H9 (cell line): ENCODE measurements at regions not wholly inside any gene's neighbourhood (a gene's known extent, or its start where the extent isn't known, plus 50 kb on each side); places are given as distances from the start of the nearest gene placed in this dataset.

Experiments
- DNase-seq: peaks from one replicate; pipeline ENCODE4 v3.0.0-alpha.2; 2017
- H2AFZ ChIP-seq: one replicate; pipeline ENCODE4 v1.6.1; 2013; ENCODE audit warnings: mild to moderate bottlenecking, low read length, control low read depth, moderate library complexity
- H2AK5ac ChIP-seq: 2 replicates; pipeline ENCODE4 v1.6.1; 2013; ENCODE audit warnings: low read length, control low read depth, mixed read lengths; ENCODE audit not compliant: insufficient read length
- H2BK120ac ChIP-seq: one replicate; pipeline ENCODE4 v1.6.1; 2013; ENCODE audit warnings: low read depth, mild to moderate bottlenecking, low read length, control low read depth, inconsistent platforms; ENCODE audit not compliant: poor library complexity, severe bottlenecking
- H2BK12ac ChIP-seq: 2 replicates; pipeline ENCODE4 v1.6.1; 2013; ENCODE audit warnings: low read length, control low read depth, mixed read lengths, low read depth; ENCODE audit not compliant: insufficient read length
- H2BK15ac ChIP-seq: 2 replicates; pipeline ENCODE4 v1.6.1; 2013; ENCODE audit warnings: low read depth, low read length, control low read depth
- H2BK20ac ChIP-seq: one replicate; pipeline ENCODE4 v1.6.1; 2013; ENCODE audit warnings: low read depth, mild to moderate bottlenecking, low read length, control low read depth, inconsistent platforms; ENCODE audit not compliant: poor library complexity, severe bottlenecking
- H2BK5ac ChIP-seq: 2 replicates; pipeline ENCODE4 v1.6.1; 2013; ENCODE audit warnings: low read length, control low read depth, mixed read lengths; ENCODE audit not compliant: insufficient read length
- H3K14ac ChIP-seq: 2 replicates; pipeline ENCODE4 v1.6.1; 2013; ENCODE audit warnings: low read length, control low read depth; ENCODE audit not compliant: insufficient read depth
- H3K18ac ChIP-seq: 2 replicates; pipeline ENCODE4 v1.6.1; 2013; ENCODE audit warnings: low read depth, mild to moderate bottlenecking, mixed read lengths, low read length, control low read depth; ENCODE audit not compliant: insufficient read length
- H3K23ac ChIP-seq: 2 replicates; pipeline ENCODE4 v1.6.1; 2013; ENCODE audit warnings: low read length, control low read depth, mixed read lengths, low read depth; ENCODE audit not compliant: insufficient read length
- H3K23me2 ChIP-seq: 2 replicates; pipeline ENCODE4 v1.6.1; 2013; ENCODE audit warnings: low read depth, mild to moderate bottlenecking, mixed read lengths, low read length, control low read depth; ENCODE audit not compliant: insufficient read length, poor library complexity, severe bottlenecking
- H3K27ac ChIP-seq: 2 replicates; pipeline ENCODE4 v1.5.1; 2013; ENCODE audit warnings: low read length, control low read depth, mixed read lengths, low read depth; ENCODE audit not compliant: insufficient read length
- H3K27me3 ChIP-seq: 2 replicates; pipeline ENCODE4 v1.6.1; 2013; ENCODE audit warnings: low read length, control low read depth, inconsistent platforms; ENCODE audit not compliant: insufficient read depth
- H3K4ac ChIP-seq: 2 replicates; pipeline ENCODE4 v1.6.1; 2013; ENCODE audit warnings: low read depth, mild to moderate bottlenecking, control low read depth, inconsistent platforms, low read length, moderate library complexity
- H3K4me1 ChIP-seq: 2 replicates; pipeline ENCODE4 v1.6.1; 2013; ENCODE audit warnings: low read length, control low read depth, inconsistent platforms; ENCODE audit not compliant: insufficient read depth
- H3K4me2 ChIP-seq: 2 replicates; pipeline ENCODE4 v1.6.1; 2013; ENCODE audit warnings: low read length, control low read depth, mixed read lengths; ENCODE audit not compliant: insufficient read length, insufficient read depth
- H3K56ac ChIP-seq: 2 replicates; pipeline ENCODE4 v1.6.1; 2013; ENCODE audit warnings: low read depth, mild to moderate bottlenecking, mixed read lengths, low read length, control low read depth; ENCODE audit not compliant: insufficient read length
- H3K79me1 ChIP-seq: 2 replicates; pipeline ENCODE4 v1.6.1; 2013; ENCODE audit warnings: low read depth, mild to moderate bottlenecking, moderate library complexity, low read length, control low read depth, inconsistent platforms; ENCODE audit not compliant: insufficient read depth, poor library complexity, severe bottlenecking
- H3K79me2 ChIP-seq: 2 replicates; pipeline ENCODE4 v1.6.1; 2013; ENCODE audit warnings: low read length, control low read depth, inconsistent platforms; ENCODE audit not compliant: insufficient read depth
- H3K9ac ChIP-seq: 2 replicates; pipeline ENCODE4 v1.6.1; 2013; ENCODE audit warnings: low read length, control low read depth, mixed read lengths; ENCODE audit not compliant: insufficient read length; ENCODE audit errors: extremely low read depth
- H3K9me3 ChIP-seq: one replicate; pipeline ENCODE4 v1.6.1; 2013; ENCODE audit warnings: low read depth, low read length, inconsistent platforms; ENCODE audit not compliant: control insufficient read depth
- H3T11ph ChIP-seq: one replicate; pipeline ENCODE4 v1.6.1; 2013; ENCODE audit warnings: mild to moderate bottlenecking, low read length, control low read depth, inconsistent platforms
- H4K20me1 ChIP-seq: one replicate; pipeline ENCODE4 v1.6.1; 2013; ENCODE audit not compliant: control insufficient read depth, insufficient read length, insufficient read depth
- H4K5ac ChIP-seq: 2 replicates; pipeline ENCODE4 v1.6.1; 2013; ENCODE audit warnings: low read depth, mild to moderate bottlenecking, mixed read lengths, low read length, control low read depth; ENCODE audit not compliant: insufficient read length
- H4K8ac ChIP-seq: replicated peaks from 2 replicates; pipeline ENCODE4 v1.6.1; 2013; ENCODE audit warnings: low read length, control low read depth, mixed read lengths, low read depth; ENCODE audit not compliant: insufficient read length
- H4K91ac ChIP-seq: 2 replicates; pipeline ENCODE4 v1.6.1; 2013; ENCODE audit warnings: low read depth, mild to moderate bottlenecking, moderate library complexity, mixed read lengths, low read length, control low read depth; ENCODE audit not compliant: insufficient read length
- H3K27ac Mint-ChIP-seq, 3 experiments: 2 replicates in 2 of 3; 3 replicates in 1 of 3; pipeline ENCODE4 v1.8.0; 2020 to 2021; ENCODE audit warnings: mixed read lengths in 3 of 3, mild to moderate bottlenecking in 1 of 3, moderate library complexity in 1 of 3
- H3K27me3 Mint-ChIP-seq: 2 replicates; pipeline ENCODE4 v1.8.0; 2021; ENCODE audit warnings: low read depth, mild to moderate bottlenecking, moderate library complexity, mixed read lengths
- H3K36me3 Mint-ChIP-seq, 3 experiments: 2 replicates in 2 of 3; 3 replicates in 1 of 3; pipeline ENCODE4 v1.8.0; 2020 to 2021; ENCODE audit warnings: low read depth in 3 of 3, mixed read lengths in 3 of 3; ENCODE audit not compliant: insufficient read depth in 1 of 3
- H3K4me1 Mint-ChIP-seq, 2 experiments: 2 replicates each; pipeline ENCODE4 v1.8.0; 2020; ENCODE audit warnings: mixed read lengths in 2 of 2
- H3K4me3 Mint-ChIP-seq, 2 experiments: 2 replicates in 1 of 2; 3 replicates in 1 of 2; pipeline ENCODE4 v1.8.0; 2020 to 2021; ENCODE audit warnings: mild to moderate bottlenecking in 2 of 2, mixed read lengths in 2 of 2, moderate library complexity in 1 of 2
- H3K9me3 Mint-ChIP-seq, 2 experiments: 2 replicates in 1 of 2; 3 replicates in 1 of 2; pipeline ENCODE4 v1.8.0; 2020; ENCODE audit warnings: mild to moderate bottlenecking in 2 of 2, mixed read lengths in 2 of 2, moderate library complexity in 1 of 2
- WGBS: extraction: QIAGEN DNeasy Blood & Tissue Kit; methylation state at CpG from one replicate; pipeline ENCODE4 v1.1.7; 2013; ENCODE audit warnings: missing lambda C conversion rate, low lambda C conversion rate, mixed read lengths; ENCODE audit not compliant: insufficient read length; ENCODE audit errors: extremely low coverage; 5-methylcytosine and 5-hydroxymethylcytosine counted together
- TF ChIP-seq, protein P1 (sequence below): fragments of 200-600 bp; sonication (generic); conservative IDR thresholded peaks from 3 replicates; pipeline ENCODE4 v1.8.0; 2021; ENCODE audit warnings: antibody characterized with exemption, mild to moderate bottlenecking

DNA sequence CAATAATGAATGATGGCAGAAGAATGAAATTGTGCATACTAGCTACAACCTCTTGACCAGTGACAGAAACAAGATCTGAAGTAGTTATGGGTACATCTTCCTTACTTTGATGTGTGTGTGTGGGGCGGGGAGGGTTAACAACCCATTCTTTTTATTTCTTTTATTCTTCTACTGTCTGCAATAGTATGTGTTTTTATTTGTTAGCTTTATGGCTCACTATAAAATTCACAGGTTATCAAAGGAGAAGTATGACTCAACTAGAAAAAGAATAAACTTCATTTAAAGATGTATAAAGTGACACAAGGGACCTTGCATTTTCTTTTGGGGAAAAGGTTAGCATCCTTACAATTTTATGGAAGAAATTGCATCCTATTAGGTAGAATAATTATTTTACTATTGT is 430.5 kb downstream of the DAD1 start:
- no peak overlapping the region for H4K91ac ChIP-seq
- no peak for DNase-seq
- no peak overlapping the region for H3K18ac ChIP-seq
- no peak overlapping the region for H2BK20ac ChIP-seq
- no peaks in the 10 kb centered on the region for H3K9me3 ChIP-seq
- H3K14ac ChIP-seq = no peak overlapping the region
- no peaks in the 10 kb centered on the region; a peak in 1 of 7 replicates for H3K36me3 Mint-ChIP-seq
- peaks cover 8 to 16% of the 10 kb centered on the region in 2 experiments for H3K4me1 Mint-ChIP-seq
- H2AFZ ChIP-seq = no peak overlapping the region
- H3K27me3 ChIP-seq = no peaks in the 10 kb centered on the region
- H3K4me2 ChIP-seq = no peak overlapping the region
- H3K4me1 ChIP-seq = no peaks in the 10 kb centered on the region
- no peak overlapping the region for H3K27ac ChIP-seq
- H3K9ac ChIP-seq = no peak overlapping the region
- no peaks in the 10 kb centered on the region for H3K23me2 ChIP-seq
- H3K4ac ChIP-seq = no peak overlapping the region
- H2BK15ac ChIP-seq = no peak overlapping the region
- no peaks in the 10 kb centered on the region for H3K79me2 ChIP-seq
- no peaks in the 10 kb centered on the region for H4K20me1 ChIP-seq
- H4K5ac ChIP-seq = no peak overlapping the region
- no peak overlapping the region for H2BK120ac ChIP-seq
- no peak overlapping the region for H3K27ac Mint-ChIP-seq
- no peak overlapping the region for H3T11ph ChIP-seq
- no CpG with 5 or more reads among the region's 1 CpG for WGBS
- H2BK5ac ChIP-seq = no peak overlapping the region
- H3K79me1 ChIP-seq = no peaks in the 10 kb centered on the region
- no peak overlapping the region for H4K8ac ChIP-seq
- no peak overlapping the region for H3K23ac ChIP-seq
- H3K4me3 Mint-ChIP-seq = no peak overlapping the region
- no peak overlapping the region for H2AK5ac ChIP-seq
- H3K27me3 Mint-ChIP-seq = no peaks in the 10 kb centered on the region
- H3K56ac ChIP-seq = no peak overlapping the region
- TF ChIP-seq, protein P1, sequence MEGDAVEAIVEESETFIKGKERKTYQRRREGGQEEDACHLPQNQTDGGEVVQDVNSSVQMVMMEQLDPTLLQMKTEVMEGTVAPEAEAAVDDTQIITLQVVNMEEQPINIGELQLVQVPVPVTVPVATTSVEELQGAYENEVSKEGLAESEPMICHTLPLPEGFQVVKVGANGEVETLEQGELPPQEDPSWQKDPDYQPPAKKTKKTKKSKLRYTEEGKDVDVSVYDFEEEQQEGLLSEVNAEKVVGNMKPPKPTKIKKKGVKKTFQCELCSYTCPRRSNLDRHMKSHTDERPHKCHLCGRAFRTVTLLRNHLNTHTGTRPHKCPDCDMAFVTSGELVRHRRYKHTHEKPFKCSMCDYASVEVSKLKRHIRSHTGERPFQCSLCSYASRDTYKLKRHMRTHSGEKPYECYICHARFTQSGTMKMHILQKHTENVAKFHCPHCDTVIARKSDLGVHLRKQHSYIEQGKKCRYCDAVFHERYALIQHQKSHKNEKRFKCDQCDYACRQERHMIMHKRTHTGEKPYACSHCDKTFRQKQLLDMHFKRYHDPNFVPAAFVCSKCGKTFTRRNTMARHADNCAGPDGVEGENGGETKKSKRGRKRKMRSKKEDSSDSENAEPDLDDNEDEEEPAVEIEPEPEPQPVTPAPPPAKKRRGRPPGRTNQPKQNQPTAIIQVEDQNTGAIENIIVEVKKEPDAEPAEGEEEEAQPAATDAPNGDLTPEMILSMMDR = no peak
- no peak overlapping the region for H2BK12ac ChIP-seq
- peaks cover 0 to 3% of the 10 kb centered on the region in 2 experiments; a peak in 2 of 5 replicates for H3K9me3 Mint-ChIP-seq
